GM21737 (cell line): ENCODE measurements at regions not wholly inside any gene's neighbourhood (a gene's known extent, or its start where the extent isn't known, plus 50 kb on each side); places are given as distances from the start of the nearest gene placed in this dataset.
A peak's percentile ranks its signal among the peaks of the same experiment; 100 is the strongest.
"Not testable (repeated sequence)": the region's sequence is repeated elsewhere in the genome, so short reads cannot be mapped to it uniquely, and the experiment has no call there.

Source experiments
- ATAC-seq: cut with Tn5 transposase; IDR thresholded peaks from one replicate; pipeline ENCODE4 v1.9.1; 2021; ENCODE audit warnings: mild to moderate bottlenecking, moderate library complexity; ENCODE audit not compliant: unreplicated experiment

- ATAC-seq = no peak
Observed at GRCh38 chr14:53620890-53621289, 335.7 kb downstream of the BMP4 start.

DNA sequence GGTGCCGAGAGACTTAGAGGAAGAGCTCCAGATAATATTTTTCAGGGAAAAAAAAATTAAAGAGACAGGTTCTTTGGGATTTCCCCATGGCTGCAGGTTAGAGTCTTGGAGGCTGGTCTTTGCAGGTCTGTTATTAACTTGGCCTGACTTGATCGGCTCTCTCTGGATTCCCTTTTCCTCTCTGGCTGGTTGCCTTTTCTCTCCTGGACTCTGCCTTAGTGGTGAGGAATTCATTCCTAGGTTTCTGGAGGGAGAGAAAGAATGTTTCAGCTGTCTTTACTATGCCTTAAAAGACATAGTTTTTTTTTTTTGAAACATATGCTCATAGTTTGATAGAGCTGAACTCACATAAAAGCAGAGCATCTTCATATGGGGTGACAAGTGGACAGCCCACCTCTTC is 336.3 kb downstream of the BMP4 start:
- no peak for ATAC-seq

GRCh38 chr14:53619691-53620231 is 336.9 kb downstream of the BMP4 start:
- ATAC-seq = no peak

GRCh38 chr14:53616536-53616935 is 340.1 kb downstream of the BMP4 start:
- ATAC-seq = not testable (repeated sequence)

- no peak for ATAC-seq
Observed at GRCh38 chr14:53615252-53615651, 341.4 kb downstream of the BMP4 start.

- ATAC-seq = peak; percentile 97
Observed at GRCh38 chr14:53613404-53614253, 343.0 kb downstream of the BMP4 start.

DNA sequence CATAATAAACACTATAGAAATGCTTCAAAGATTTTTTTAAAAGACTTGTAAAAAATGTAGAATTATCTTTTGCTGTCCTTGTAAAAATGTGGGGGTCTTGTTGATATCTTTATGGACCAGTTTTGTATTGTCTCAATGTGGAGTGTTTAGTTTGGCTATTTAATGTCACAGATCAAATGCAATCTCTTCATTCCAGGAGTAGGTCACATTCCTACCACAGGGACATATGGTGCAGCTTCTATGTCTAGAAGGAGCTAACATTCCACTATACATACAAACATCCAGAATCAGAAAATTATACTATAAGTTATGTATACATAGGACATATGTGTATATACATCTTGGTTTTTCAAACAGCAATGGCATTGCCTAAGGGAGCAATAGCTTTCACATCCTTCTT is 345.7 kb downstream of the BMP4 start:
- ATAC-seq = no peak

- ATAC-seq = no peak
Observed at GRCh38 chr14:53609009-53609408, 347.6 kb downstream of the BMP4 start.

GRCh38 chr14:53608369-53608768 is 348.3 kb downstream of the BMP4 start:
- no peak for ATAC-seq

DNA sequence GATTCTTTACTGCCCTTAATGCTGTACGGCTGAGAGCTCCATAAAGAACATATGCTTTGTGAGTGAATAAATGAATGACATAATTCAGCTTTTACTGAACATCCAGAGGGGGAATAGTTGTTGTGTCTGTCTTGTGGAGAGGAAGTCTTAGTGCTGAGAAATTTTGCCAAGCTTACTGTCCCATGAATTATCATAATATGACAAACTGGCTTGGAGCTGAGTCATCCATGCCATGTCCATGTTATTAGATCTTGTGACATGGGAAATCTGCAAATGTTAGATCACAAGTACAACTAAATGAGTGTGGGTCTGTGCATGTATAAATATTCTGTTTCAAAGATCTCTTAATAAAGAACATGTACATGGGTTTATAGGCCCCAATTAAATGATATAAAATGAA is 350.4 kb downstream of the BMP4 start:
- ATAC-seq = no peak

DNA sequence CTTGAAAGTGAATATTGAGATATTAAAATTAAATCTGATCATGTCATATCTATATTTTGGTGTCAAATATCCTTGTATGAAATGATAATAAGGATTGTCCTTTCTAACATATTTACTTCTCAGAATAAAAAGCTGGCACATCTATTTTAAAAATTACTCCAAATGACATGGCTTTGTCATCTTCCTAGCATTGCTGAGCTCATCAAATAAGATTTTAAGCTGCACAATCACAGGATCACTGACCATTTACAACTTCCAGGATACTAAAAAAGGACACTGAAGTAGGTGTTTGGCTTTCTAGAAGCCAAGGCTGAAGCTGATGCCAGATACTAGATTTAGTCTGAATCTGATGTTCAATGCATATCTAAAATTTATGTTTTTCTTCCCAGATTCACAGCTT is 351.1 kb downstream of the BMP4 start:
- ATAC-seq = no peak

DNA sequence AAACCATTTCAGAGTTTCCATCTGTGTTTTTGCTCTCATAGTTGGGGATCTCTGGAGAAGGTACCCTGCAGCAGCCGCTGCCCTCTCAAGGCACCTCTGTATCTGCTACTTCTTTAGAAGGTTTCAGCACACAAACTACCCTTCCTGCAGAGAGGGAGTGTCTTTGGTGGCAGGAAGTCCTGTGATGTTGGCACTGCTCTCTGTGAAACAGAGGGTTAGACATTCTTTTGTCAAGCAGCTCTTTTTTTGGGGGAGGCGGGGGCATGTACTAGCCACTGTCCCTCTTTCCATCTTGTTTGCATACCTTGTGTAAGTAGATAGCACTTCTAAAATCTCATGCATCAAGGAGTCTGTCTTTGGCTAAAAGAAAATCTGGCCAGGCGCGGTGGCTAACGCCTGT is 352.6 kb downstream of the BMP4 start:
- ATAC-seq = no peak

DNA sequence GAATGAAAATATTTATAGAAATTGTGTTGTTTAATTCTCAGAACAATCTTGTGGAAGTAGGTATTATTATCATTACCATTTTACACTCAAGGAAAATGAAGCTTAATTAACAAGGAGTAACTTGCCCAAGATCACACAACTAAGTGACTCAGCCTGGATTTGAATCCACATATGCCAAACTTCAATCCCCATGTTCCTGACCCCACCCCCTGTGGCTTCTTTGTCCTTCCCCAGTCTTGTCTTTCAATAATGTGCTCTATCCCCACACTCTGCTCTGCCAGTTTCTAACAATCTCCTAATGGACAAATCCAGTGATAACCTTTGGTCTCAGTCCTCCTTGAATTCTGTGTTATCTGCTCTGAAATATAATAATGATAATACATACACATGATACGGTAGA is 355.2 kb downstream of the BMP4 start:
- no peak for ATAC-seq

DNA sequence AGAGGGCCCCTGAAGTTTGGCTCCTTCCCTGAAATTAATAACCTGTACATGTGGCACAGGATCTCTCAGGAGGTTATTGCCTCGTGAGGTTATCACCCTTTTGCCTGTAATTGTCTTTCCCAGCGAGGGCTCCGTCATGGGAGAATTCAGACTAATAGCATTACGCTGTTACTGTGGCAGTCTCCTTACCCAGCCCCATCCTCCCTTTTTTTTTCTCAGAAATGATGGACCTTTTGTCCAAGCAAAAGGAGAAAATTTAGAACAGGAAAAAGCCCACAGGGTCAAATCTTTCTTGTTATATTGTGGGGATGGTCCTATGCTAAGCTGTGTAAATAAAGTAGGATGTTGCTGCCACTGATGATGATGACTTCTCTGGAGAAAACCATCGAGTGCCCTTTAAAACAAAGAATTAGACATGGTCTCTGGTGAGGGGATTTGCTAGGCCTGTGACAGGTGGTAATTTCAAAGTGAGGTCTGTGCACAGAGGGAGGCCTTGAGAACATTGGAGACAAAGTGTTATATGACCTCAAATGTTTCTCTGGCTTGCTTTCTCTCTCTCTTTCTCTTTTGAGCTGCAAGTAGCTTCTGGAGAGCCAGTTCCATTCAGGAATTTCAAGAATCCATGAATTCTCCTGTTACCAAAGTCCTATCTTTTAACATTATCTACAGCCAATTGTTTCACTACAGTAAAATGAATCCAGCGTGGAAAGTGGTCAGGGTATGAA is 357.2 kb downstream of the BMP4 start:
- no peak for ATAC-seq

DNA sequence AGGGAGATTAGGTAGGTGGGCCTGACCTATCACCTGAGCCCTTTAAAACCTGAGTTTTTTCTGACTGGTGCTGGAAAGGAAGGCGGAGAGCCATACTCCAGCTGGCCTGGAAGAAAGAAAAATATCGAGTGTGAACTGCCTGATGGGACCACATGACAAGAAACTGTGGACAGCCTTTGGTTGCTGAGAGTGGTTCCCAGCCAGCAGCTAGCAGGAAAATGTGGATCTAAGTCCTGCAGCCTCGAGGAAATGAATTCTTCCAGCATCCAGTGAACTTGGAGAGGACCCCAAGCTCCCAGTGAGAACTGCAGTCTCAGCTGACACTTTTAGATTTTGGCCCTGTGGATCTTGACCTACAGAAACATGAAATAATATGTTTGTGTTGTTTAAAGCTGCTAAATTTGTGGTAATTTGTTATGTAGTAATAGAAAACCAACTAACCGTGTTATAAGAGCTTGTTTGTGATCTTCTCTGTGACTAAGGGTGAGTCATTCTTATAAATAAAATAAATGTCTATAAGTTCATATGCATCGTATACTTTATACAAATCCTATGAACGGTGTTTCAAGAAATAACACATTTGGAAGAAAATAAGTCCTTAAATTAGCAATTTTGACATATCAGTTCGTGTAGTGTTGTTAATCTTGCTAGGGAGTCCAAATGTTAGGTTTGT is 359.6 kb downstream of the BMP4 start:
- ATAC-seq = no peak

- ATAC-seq = no peak
Observed at GRCh38 chr14:53591816-53592215, 364.8 kb downstream of the BMP4 start.

DNA sequence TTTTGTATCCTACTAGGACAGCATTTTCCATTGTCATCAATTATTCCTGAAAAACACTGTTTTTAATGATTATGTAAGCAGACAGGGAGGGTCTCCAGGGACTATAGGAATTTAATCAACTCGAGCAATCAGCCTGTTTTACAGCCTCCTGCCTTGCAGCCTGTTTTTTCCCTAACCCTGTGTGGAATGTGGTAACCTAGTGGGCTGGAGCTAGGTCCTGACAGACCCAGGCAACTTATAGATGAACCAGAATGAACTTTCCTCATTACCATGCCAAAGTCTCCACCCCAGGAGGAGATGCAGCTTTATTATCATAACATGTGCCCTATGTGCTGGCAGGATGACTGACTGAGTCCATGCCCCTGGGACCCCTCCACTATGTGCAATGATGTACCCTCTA is 375.1 kb downstream of the BMP4 start:
- ATAC-seq = no peak

- no peak for ATAC-seq
Observed at GRCh38 chr14:53571641-53572328, 384.8 kb downstream of the BMP4 start.

- ATAC-seq = peak; percentile 93
Observed at GRCh38 chr14:53570411-53571387, 385.9 kb downstream of the BMP4 start.

GRCh38 chr14:53569446-53569845 is 387.2 kb downstream of the BMP4 start:
- no peak for ATAC-seq
